OCI-LY1 (cell line): ENCODE measurements at regions not wholly inside any gene's neighbourhood (a gene's known extent, or its start where the extent isn't known, plus 50 kb on each side); places are given as distances from the start of the nearest gene placed in this dataset.
"Not testable (repeated sequence)": the region's sequence is repeated elsewhere in the genome, so short reads cannot be mapped to it uniquely, and the experiment has no call there.

Source experiments
- H2AFZ ChIP-seq: fragments of 200-600 bp; sonication (generic), shearing (Covaris generic); 2 replicates; pipeline ENCODE4 v1.6.0; 2014; ENCODE audit warnings: antibody characterized with exemption, mild to moderate bottlenecking, low read length
- H3F3A ChIP-seq: fragments of 200-600 bp; sonication (generic), shearing (Covaris generic); 2 replicates; pipeline ENCODE4 v1.6.0; 2014; ENCODE audit warnings: mild to moderate bottlenecking, antibody characterized with exemption, low read length, moderate library complexity; ENCODE audit not compliant: insufficient read depth
- H3K27ac ChIP-seq: fragments of 200-600 bp; sonication (generic); 2 replicates; pipeline ENCODE4 v1.5.1; 2014; ENCODE audit warnings: low read length, mixed run types, mild to moderate bottlenecking, low read depth; ENCODE audit not compliant: poor library complexity, severe bottlenecking
- H3K27me3 ChIP-seq: fragments of 200-600 bp; sonication (generic); 2 replicates; pipeline ENCODE4 v1.6.0; 2014; ENCODE audit warnings: antibody characterized with exemption, mild to moderate bottlenecking, low read length, moderate library complexity; ENCODE audit not compliant: insufficient read depth
- H3K36me3 ChIP-seq: fragments of 200-600 bp; sonication (generic); 2 replicates; pipeline ENCODE4 v1.6.1; 2014; ENCODE audit warnings: mild to moderate bottlenecking, antibody characterized with exemption, low read length, moderate library complexity, mixed read lengths; ENCODE audit not compliant: insufficient read depth
- H3K4me1 ChIP-seq: fragments of 200-600 bp; sonication (generic); 2 replicates; pipeline ENCODE4 v1.5.1; 2014; ENCODE audit warnings: mild to moderate bottlenecking, low read length, moderate library complexity; ENCODE audit not compliant: insufficient read depth, severe bottlenecking
- H3K4me2 ChIP-seq: fragments of 200-600 bp; sonication (generic), shearing (Covaris generic); 2 replicates; pipeline ENCODE4 v1.6.1; 2014; ENCODE audit warnings: low read length
- H3K4me3 ChIP-seq: fragments of 200-600 bp; sonication (generic); 2 replicates; pipeline ENCODE4 v1.5.1; 2014; ENCODE audit warnings: low read length, low read depth, mild to moderate bottlenecking, mixed read lengths; ENCODE audit not compliant: poor library complexity, severe bottlenecking
- H3K79me2 ChIP-seq: fragments of 200-600 bp; shearing (Covaris generic); 2 replicates; pipeline ENCODE4 v1.6.1; 2016; ENCODE audit warnings: mixed run types, low read length, mixed read lengths; ENCODE audit not compliant: insufficient read depth
- H3K9ac ChIP-seq: fragments of 200-600 bp; sonication (generic), shearing (Covaris generic); 2 replicates; pipeline ENCODE4 v1.6.1; 2014; ENCODE audit warnings: mild to moderate bottlenecking, low read length, mixed read lengths
- H3K9me2 ChIP-seq: fragments of 200-600 bp; sonication (generic), shearing (Covaris generic); 2 replicates; pipeline ENCODE4 v1.6.1; 2014; ENCODE audit warnings: low read depth, mild to moderate bottlenecking, low read length, mixed read lengths
- H3K9me3 ChIP-seq: fragments of 200-600 bp; shearing (Covaris generic); 2 replicates; pipeline ENCODE4 v1.6.1; 2014; ENCODE audit warnings: low read length, mixed read lengths
- H4K20me1 ChIP-seq: fragments of 200-600 bp; sonication (generic), shearing (Covaris generic); 2 replicates; pipeline ENCODE4 v1.6.0; 2016; ENCODE audit warnings: mild to moderate bottlenecking, low read length; ENCODE audit not compliant: insufficient read depth
- CTCF ChIP-seq: fragments of 200-600 bp; sonication (generic), shearing (Covaris generic); IDR thresholded peaks from 2 replicates; pipeline ENCODE4 v1.5.1; 2017; ENCODE audit warnings: mild to moderate bottlenecking, antibody characterized with exemption, low read length, moderate library complexity, mixed read lengths
- EZH2 ChIP-seq: fragments of 200-600 bp; sonication (generic), shearing (Covaris generic); IDR thresholded peaks from 2 replicates; pipeline ENCODE4 v1.8.0; 2017; ENCODE audit warnings: borderline replicate concordance, mixed run types, mild to moderate bottlenecking, antibody characterized with exemption, low read length, moderate library complexity, mixed read lengths

GRCh38 chr6:94893327-94893726, 684.0 kb upstream of the MANEA start:
- Histone ChIP-seq H3F3A (no peaks in the 10 kb centered on the region), H3K79me2 (no peaks in the 10 kb centered on the region), H3K4me2 (no peak overlapping the region), H3K27me3 (no peaks in the 10 kb centered on the region), H3K27ac (no peak overlapping the region), H4K20me1 (no peaks in the 10 kb centered on the region), H2AFZ (no peak overlapping the region), H3K4me1 (no peaks in the 10 kb centered on the region), H3K4me3 (no peak overlapping the region), H3K9ac (no peak overlapping the region), H3K36me3 (no peaks in the 10 kb centered on the region), H3K9me2 (no peaks in the 10 kb centered on the region), H3K9me3 (no peaks in the 10 kb centered on the region)
- TF ChIP-seq CTCF (no peak), EZH2 (no peak)

- H2AFZ ChIP-seq, result not testable (repeated sequence)
Measured at GRCh38 chr6:94873819-94874218, 703.5 kb upstream of the MANEA start.

GRCh38 chr6:94862112-94862511, 715.2 kb upstream of the MANEA start:
- TF ChIP-seq CTCF, result no peak
- TF ChIP-seq EZH2, result no peak
- H3K36me3 ChIP-seq, result no peaks in the 10 kb centered on the region
- H3F3A ChIP-seq, result no peaks in the 10 kb centered on the region
- H3K79me2 ChIP-seq, result no peaks in the 10 kb centered on the region
- H3K27me3 ChIP-seq, result no peaks in the 10 kb centered on the region
- no peaks in the 10 kb centered on the region for H3K4me1 ChIP-seq
- no peaks in the 10 kb centered on the region for H3K9me3 ChIP-seq
- H2AFZ ChIP-seq, result no peak overlapping the region
- H3K4me3 ChIP-seq, result no peak overlapping the region
- H3K4me2 ChIP-seq, result no peak overlapping the region
- no peaks in the 10 kb centered on the region for H3K9me2 ChIP-seq
- no peak overlapping the region for H3K27ac ChIP-seq
- no peaks in the 10 kb centered on the region for H4K20me1 ChIP-seq
- no peak overlapping the region for H3K9ac ChIP-seq

More at GRCh38 chr6:94873819-94874218, 703.5 kb upstream of the MANEA start:
- not testable (repeated sequence) for H3K36me3 ChIP-seq, H3K9ac ChIP-seq, H3K79me2 ChIP-seq, H4K20me1 ChIP-seq, H3K9me3 ChIP-seq, H3K27me3 ChIP-seq, H3K9me2 ChIP-seq, H3K4me1 ChIP-seq, H3K27ac ChIP-seq, H3F3A ChIP-seq
- Histone ChIP-seq H3K4me2 (peak overlapping the region; percentile 42; the same call in 1 of the 2 replicates), H3K4me3 (peak overlapping the region; percentile 45)

GRCh38 chr6:94859924-94860323, 717.4 kb upstream of the MANEA start:
- Histone ChIP-seq H2AFZ (no peak overlapping the region), H3K4me1 (no peaks in the 10 kb centered on the region), H3K4me2 (no peak overlapping the region), H3K4me3 (no peak overlapping the region), H3K36me3 (no peaks in the 10 kb centered on the region), H3K9me2 (no peaks in the 10 kb centered on the region), H3K27ac (no peak overlapping the region), H3F3A (no peaks in the 10 kb centered on the region), H3K27me3 (no peaks in the 10 kb centered on the region), H3K9ac (no peak overlapping the region), H3K79me2 (no peaks in the 10 kb centered on the region), H4K20me1 (no peaks in the 10 kb centered on the region), H3K9me3 (no peaks in the 10 kb centered on the region)
- TF ChIP-seq EZH2, result no peak
- TF ChIP-seq CTCF, result no peak

GRCh38 chr6:94856999-94857398, 720.3 kb upstream of the MANEA start:
- H3F3A ChIP-seq, H3K4me2 ChIP-seq, H3K79me2 ChIP-seq, H3K4me1 ChIP-seq, H3K27ac ChIP-seq, H3K36me3 ChIP-seq, H3K9ac ChIP-seq, H3K9me2 ChIP-seq, H3K4me3 ChIP-seq, H3K9me3 ChIP-seq, H4K20me1 ChIP-seq, H3K27me3 ChIP-seq, H2AFZ ChIP-seq: not testable (repeated sequence)

GRCh38 chr6:94851329-94851728, 726.0 kb upstream of the MANEA start:
- H3K9ac ChIP-seq, H3K4me1 ChIP-seq, H3K36me3 ChIP-seq, H3K9me2 ChIP-seq, H3K79me2 ChIP-seq, H3K27me3 ChIP-seq, H4K20me1 ChIP-seq, H2AFZ ChIP-seq, H3K9me3 ChIP-seq, H3K4me2 ChIP-seq, H3K27ac ChIP-seq, H3F3A ChIP-seq, H3K4me3 ChIP-seq: not testable (repeated sequence)
